Coronary artery (tissue), 2 donors: ENCODE measurements at regions not wholly inside any gene's neighbourhood (a gene's known extent, or its start where the extent isn't known, plus 50 kb on each side); places are given as distances from the start of the nearest gene placed in this dataset.

Experiments
- DNase-seq: peaks from one replicate; pipeline ENCODE4 v3.0.0-alpha.2; 2017; ENCODE audit warnings: low spot score
- H3K27ac ChIP-seq, 2 donors: fragments of 200-600 bp; sonication (generic); one replicate each; pipeline ENCODE4 v1.5.1; 2016 to 2019
- H3K4me3 ChIP-seq: fragments of 200-600 bp; sonication (generic); 2 replicates; pipeline ENCODE4 v1.5.1; 2016; ENCODE audit warnings: mild to moderate bottlenecking, moderate library complexity
- CTCF ChIP-seq: fragments of 200-600 bp; sonication (generic); IDR thresholded peaks from one replicate; pipeline ENCODE4 v1.5.1; 2019; ENCODE audit warnings: antibody characterized with exemption

GRCh38 chr20:54323227-54323734 is 115.4 kb downstream of the PFDN4 start:
- DNase-seq = no peak
- TF ChIP-seq CTCF = no peak
- H3K4me3 ChIP-seq = no peak overlapping the region

DNA sequence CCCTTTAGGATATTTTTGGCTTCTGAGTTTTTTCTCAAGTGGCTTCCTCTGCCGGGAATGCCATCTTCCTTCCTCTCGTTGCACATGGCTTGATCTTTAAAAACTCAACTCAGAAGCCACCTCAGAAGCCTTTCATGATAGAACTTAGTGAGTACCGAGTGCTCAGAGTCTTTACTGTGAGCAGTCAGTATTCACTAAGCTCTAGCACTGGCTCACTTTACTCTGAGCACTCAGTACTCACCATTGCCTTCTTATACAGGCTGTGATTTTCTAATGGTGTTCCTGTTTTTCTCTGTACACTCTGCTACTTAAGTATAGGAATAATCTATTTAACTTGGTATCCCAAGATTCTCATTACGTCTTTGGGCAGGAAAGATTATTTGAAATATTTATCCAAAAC is 116.2 kb downstream of the PFDN4 start:
- TF ChIP-seq CTCF = no peak
- no peak for DNase-seq

More at GRCh38 chr20:54323227-54323734, 115.4 kb downstream of the PFDN4 start:
- no peak overlapping the region for H3K27ac ChIP-seq

GRCh38 chr20:54324652-54325285 is 116.9 kb downstream of the PFDN4 start:
- no peak for DNase-seq
- no peak overlapping the region for H3K27ac ChIP-seq
- TF ChIP-seq CTCF = no peak
- H3K4me3 ChIP-seq = no peak overlapping the region

More for the DNA sequence above, 116.2 kb downstream of the PFDN4 start:
- no peak overlapping the region for H3K27ac ChIP-seq
- H3K4me3 ChIP-seq = no peak overlapping the region

DNA sequence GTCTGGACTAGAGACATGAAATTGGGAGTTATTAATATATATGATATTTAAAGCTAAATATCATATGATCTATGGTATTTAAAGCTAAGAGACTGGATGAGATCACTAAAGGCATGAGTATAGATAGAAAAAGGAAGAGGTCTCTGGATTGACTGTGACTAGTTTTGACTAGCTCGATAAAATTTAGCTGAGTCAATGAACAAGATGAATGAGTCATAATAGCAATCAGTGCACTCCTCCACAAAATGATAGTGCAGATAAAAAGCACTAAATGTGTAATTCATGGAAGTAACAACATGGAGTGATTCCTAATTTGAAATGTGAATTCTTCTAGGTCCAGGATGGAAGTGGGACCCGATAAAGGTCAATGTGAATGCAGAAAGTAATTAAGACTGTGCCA is 127.4 kb downstream of the PFDN4 start:
- no peak overlapping the region for H3K27ac ChIP-seq
- no peak for TF ChIP-seq CTCF
- no peak for DNase-seq
- no peak overlapping the region for H3K4me3 ChIP-seq

GRCh38 chr20:54337144-54337543 is 129.3 kb downstream of the PFDN4 start:
- DNase-seq = no peak

DNA sequence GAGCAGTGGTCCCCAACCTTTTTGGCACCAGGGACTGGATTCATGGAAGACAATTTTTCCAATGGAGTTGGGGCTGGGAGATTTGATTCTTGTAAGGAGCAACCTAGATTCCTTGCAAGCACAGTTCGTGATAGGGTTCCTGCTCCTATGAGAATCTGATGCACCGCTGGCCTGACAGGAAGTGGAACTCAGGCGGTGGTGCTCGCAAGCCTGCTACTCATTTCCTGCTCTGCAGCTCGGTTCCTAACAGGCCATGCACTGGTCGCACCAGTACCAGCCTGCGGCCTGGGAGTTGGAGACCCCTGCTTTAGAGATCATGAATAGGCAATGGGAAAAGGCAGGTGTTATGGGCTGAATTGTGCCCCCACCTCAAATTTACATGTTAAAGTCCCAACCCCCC is 131.2 kb downstream of the PFDN4 start:
- no peak for TF ChIP-seq CTCF
- no peak for DNase-seq

More at GRCh38 chr20:54337144-54337543, 129.3 kb downstream of the PFDN4 start:
- Histone ChIP-seq H3K4me3 (no peak overlapping the region), H3K27ac (no peak overlapping the region)
- no peak for TF ChIP-seq CTCF

GRCh38 chr20:54340206-54340605 is 132.3 kb downstream of the PFDN4 start:
- H3K27ac ChIP-seq = peak overlapping the region in 1 of 2 donors; percentile 14
- no peak overlapping the region for H3K4me3 ChIP-seq
- no peak for DNase-seq
- TF ChIP-seq CTCF = no peak

More for the DNA sequence above, 131.2 kb downstream of the PFDN4 start:
- no peak overlapping the region for H3K27ac ChIP-seq
- no peak overlapping the region for H3K4me3 ChIP-seq
